ENCODE measurements at regions not wholly inside any gene's neighbourhood (a gene's known extent, or its start where the extent isn't known, plus 50 kb on each side); places are given as distances from the start of the nearest gene placed in this dataset.

- no peak for DNase-seq (ENCODE audit: low read depth)
Measured at GRCh38 chr2:56102098-56102497, 81.7 kb upstream of the CCDC85A start.

- DNase-seq (ENCODE audit: low read depth), result peak; percentile 26
Measured at GRCh38 chr2:56102866-56103265, 80.9 kb upstream of the CCDC85A start.

- no peak for DNase-seq (ENCODE audit: low read depth)
Measured at GRCh38 chr2:56104962-56105361, 78.8 kb upstream of the CCDC85A start.

- no peak for DNase-seq (ENCODE audit: low read depth)
Measured at GRCh38 chr2:56107502-56108220, 76.1 kb upstream of the CCDC85A start.

- no peak for DNase-seq (ENCODE audit: low read depth)
Measured at GRCh38 chr2:56108806-56109205, 75.0 kb upstream of the CCDC85A start.

- no peak for DNase-seq (ENCODE audit: low read depth)
Measured at GRCh38 chr2:56109994-56110393, 73.8 kb upstream of the CCDC85A start.

- DNase-seq (ENCODE audit: low read depth), result no peak
Measured at GRCh38 chr2:56113382-56113975, 70.3 kb upstream of the CCDC85A start.

GRCh38 chr2:56117764-56118163 is 66.0 kb upstream of the CCDC85A start:
- no peak for DNase-seq (ENCODE audit: low read depth)

GRCh38 chr2:56118474-56118873 is 65.3 kb upstream of the CCDC85A start:
- DNase-seq (ENCODE audit: low read depth), result no peak

GRCh38 chr2:56121995-56122394 is 61.8 kb upstream of the CCDC85A start:
- no peak for DNase-seq (ENCODE audit: low read depth)

- DNase-seq (ENCODE audit: low read depth), result no peak
Measured at GRCh38 chr2:56123538-56123937, 60.3 kb upstream of the CCDC85A start.

- DNase-seq (ENCODE audit: low read depth), result no peak
Measured at GRCh38 chr2:56127010-56127409, 56.8 kb upstream of the CCDC85A start.

- no peak for DNase-seq (ENCODE audit: low read depth)
Measured at GRCh38 chr2:56127463-56128152, 56.2 kb upstream of the CCDC85A start.

GRCh38 chr2:56128235-56128634 is 55.6 kb upstream of the CCDC85A start:
- DNase-seq (ENCODE audit: low read depth), result no peak

- DNase-seq (ENCODE audit: low read depth), result peak; percentile 42
Measured at GRCh38 chr2:56130463-56131070, 53.2 kb upstream of the CCDC85A start.

- peak; percentile 14 for DNase-seq (ENCODE audit: low read depth)
Measured at GRCh38 chr2:56132138-56132537, 51.7 kb upstream of the CCDC85A start.

GRCh38 chr2:56133441-56133840 is 50.3 kb upstream of the CCDC85A start:
- DNase-seq (ENCODE audit: low read depth), result no peak

GRCh38 chr2:56133931-56134629 is 49.7 kb upstream of the CCDC85A start:
- no peak for DNase-seq (ENCODE audit: low read depth)
